ENCODE measurements at regions not wholly inside any gene's neighbourhood (a gene's known extent, or its start where the extent isn't known, plus 50 kb on each side); places are given as distances from the start of the nearest gene placed in this dataset.

DNA sequence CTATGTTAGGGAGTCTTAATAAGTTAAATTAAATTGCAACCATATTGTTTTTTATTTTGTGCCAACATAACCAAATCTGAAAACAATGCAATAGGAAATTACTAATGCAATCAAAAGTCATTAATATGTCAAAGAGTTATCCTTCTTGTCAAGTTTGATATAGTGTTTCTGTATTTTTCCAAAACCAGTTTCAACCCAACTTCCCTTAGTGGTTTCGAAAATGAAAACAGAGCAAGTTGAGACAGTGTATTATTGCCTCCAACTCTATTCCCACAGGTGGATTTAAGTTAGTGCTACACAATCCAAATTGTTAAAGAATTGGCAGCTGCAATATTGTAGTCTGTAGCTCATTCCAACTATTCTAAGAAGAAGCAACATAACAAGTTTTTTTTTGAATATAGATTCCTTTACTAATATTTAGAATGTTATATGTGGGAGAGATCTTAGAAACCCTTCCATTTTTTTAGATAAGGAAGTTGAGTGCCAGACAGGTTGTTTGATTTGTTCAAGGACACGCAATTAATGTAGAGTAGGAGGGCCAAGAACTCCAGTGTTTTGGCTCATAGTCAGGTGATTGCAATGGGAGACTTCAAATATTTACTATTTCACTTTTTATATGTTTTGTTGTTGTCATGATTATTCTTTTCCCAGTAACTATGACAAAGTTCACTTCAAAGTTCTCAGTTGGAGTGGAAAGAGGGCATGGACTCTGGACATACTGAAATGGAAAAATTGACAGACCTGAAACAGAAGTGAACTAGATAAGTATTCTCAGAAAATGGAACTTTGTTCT lies 282.4 kb upstream of the HSF2 start:
- TF ChIP-seq CTCF (IDR thresholded peaks at IDR 0.05) (no peak), POLR2A (IDR thresholded peaks at IDR 0.05) (no peak), EP300 (IDR thresholded peaks at IDR 0.05) (no peak), POLR2AphosphoS5 (IDR thresholded peaks at IDR 0.05) (no peak)

All from suprapubic skin (tissue), 4 donors.